LNCaP clone FGC (cell line): ENCODE measurements at regions not wholly inside any gene's neighbourhood (a gene's known extent, or its start where the extent isn't known, plus 50 kb on each side); places are given as distances from the start of the nearest gene placed in this dataset.

Experiments
- DNase-seq: peaks from one replicate; pipeline ENCODE4 v3.0.0-alpha.2; 2011; ENCODE audit warnings: low read depth
- H3K4me3 ChIP-seq: 2 replicates; pipeline ENCODE4 v1.5.1; 2011; ENCODE audit warnings: mild to moderate bottlenecking, low read depth, low read length, control low read depth
- CTCF ChIP-seq: IDR thresholded peaks from 2 replicates; pipeline ENCODE4 v1.5.1; 2012; ENCODE audit warnings: mild to moderate bottlenecking; ENCODE audit not compliant: control insufficient read depth, insufficient read depth; ENCODE audit errors: extremely low read depth

DNA sequence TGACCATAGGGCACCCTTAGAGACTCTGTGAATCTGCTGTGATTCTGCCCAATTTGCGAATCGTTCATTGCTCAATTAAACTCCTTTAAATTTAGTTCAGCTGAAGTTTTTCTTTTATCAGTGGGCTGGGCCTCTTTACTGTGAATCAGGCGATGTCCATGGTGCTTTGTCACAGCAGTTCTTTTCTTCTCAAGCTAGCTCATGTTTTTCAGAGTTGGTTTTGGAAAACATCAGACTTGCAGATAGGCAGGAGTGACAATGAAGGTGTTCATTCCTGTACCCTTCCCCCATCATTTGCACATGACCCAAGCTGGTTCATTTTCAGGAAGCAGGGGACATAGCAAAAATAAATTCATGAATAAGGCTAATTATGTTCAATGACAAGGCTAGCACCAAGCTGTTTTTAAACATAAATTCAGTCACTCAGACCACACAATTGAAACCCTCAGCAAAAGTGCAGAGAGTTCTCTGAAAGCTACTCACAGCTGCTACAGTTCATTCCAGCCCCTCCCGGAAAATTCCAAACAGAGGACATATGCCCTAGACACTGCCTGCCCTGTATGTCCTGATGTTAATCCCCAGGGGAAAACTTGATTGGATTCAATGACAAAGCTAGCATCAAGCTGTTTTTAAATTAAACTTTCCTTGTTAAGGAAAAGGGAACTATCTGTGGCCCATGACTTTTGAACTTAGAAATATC lies 383.3 kb downstream of the C12orf75 start:
- DNase-seq: no peak
- TF ChIP-seq CTCF: no peak
- H3K4me3 ChIP-seq: no peak overlapping the region

DNA sequence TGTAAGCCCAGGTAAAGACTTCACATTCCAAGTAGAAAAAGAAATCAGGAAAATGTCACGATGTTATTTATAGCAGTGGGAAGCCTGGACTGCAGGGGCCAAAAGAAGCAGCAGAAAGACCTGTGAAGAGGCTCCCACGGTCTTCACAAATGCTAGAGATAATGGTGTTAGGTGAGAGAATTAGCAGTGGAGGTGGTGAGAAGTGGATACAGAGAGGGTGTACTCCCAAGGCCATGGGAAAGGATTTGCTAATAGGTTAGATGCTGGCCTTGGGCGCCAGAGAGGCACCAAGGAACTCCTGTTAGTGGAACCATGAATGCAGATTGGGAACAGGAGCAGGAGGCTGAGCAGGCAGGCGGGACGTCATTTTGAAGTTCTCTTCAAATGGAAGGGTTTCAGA lies 386.1 kb downstream of the C12orf75 start:
- no peak overlapping the region for H3K4me3 ChIP-seq
- no peak for TF ChIP-seq CTCF
- DNase-seq: no peak

DNA sequence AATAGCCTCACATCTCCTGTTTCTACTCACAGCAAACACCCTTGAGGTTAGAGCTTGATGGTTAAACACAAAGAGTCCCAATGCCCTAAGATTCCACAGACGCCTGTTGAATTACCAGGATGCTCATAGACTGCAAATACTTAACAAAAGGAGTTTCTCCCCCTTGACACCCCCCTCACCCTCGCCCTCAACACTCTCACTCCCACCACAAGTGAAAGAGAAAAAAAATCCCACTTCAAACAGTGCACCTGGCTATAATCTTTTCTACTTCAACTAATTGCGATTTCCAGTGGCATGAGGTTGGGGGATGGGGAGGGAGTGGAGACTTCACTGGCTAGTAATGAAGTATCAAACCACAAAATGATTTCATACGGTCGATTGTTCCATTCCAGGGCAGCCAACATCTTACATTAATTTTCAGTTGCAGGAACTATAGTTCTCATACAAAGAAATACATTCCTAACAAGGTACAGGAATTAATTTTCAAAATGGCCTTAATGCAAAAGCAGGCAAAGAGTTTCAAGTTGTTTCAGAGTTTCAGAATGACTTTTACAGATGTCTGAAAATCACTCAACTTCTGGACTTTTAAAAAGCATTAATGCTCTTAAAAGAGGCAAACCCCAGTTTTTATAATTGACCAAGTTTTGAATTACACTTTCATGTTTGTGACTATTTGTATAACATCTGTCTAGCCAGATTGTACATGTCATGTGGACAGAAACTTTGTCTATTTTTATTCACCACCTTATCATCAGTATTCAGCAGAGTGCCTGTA lies 390.7 kb downstream of the C12orf75 start:
- no peak for TF ChIP-seq CTCF
- DNase-seq: no peak
- H3K4me3 ChIP-seq: no peak overlapping the region

DNA sequence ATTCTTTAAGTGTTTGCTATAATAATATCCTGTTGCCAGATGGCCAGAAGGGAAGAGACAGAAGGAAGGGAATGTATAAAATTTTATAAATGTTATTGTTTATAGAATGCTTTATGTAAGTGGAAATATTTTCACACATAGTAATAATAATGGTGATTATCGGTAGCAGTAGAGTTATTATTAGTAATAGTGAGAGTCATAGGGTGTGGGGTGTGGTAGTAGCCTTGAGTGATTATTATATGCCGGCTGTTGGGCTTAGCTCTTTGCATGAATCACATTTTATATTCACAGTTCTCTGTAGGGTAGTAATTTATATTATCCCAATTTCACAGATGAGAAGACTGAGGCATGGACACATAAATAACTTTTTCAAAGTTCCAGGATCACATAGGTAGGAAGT lies 391.4 kb downstream of the C12orf75 start:
- TF ChIP-seq CTCF: no peak
- DNase-seq: no peak
- H3K4me3 ChIP-seq: no peak overlapping the region

DNA sequence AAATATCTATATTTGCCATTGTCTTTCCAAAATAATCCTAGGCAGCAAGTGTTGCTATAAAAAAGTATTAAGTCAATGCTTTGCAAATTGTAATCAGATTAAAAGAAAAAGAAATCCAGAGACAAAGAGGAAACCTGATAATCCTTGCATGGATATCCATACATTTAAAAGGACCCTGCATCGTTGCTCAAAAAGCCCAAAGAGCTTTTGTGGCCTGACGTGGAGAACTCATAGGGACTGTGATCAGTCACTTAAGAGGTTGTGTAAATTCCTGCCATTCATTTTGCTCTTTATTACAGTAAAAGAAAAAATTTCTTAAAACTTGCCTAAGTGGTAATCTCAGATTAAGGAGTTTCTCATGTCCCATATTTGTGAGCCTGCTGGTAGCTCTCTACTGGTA lies 392.6 kb downstream of the C12orf75 start:
- TF ChIP-seq CTCF: no peak
- no peak for DNase-seq
- no peak overlapping the region for H3K4me3 ChIP-seq

DNA sequence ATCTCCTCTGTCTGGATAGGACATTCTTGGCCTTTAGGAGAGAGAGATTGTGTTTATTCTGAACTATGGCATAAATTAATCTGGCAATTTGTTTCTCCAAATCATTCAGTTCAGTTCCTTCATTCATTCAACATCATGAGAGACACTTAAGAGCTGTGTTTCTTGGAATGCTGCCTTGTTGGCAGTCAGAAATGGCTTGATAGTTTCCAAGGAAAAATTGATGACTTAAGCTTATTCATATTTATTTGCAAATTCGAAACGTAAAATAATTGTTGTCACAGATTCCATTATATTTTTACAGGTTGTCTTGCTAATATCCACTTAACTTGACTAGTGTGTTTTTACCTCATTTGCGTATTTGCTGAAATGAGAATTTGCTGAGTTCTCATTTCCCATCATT lies 393.0 kb downstream of the C12orf75 start:
- no peak for DNase-seq
- no peak for TF ChIP-seq CTCF
- H3K4me3 ChIP-seq: no peak overlapping the region
